Ishikawa (cell line): ENCODE measurements at regions not wholly inside any gene's neighbourhood (a gene's known extent, or its start where the extent isn't known, plus 50 kb on each side); places are given as distances from the start of the nearest gene placed in this dataset.

ENCODE experiments used
- CEBPB ChIP-seq: IDR thresholded peaks from 2 replicates; pipeline ENCODE4 v1.6.1; 2012
- EP300 ChIP-seq: IDR thresholded peaks from 2 replicates; pipeline ENCODE4 v1.6.1; 2012; ENCODE audit warnings: borderline replicate concordance
- FOXM1 ChIP-seq: IDR thresholded peaks from 2 replicates; pipeline ENCODE4 v1.6.1; 2012; ENCODE audit warnings: low read depth, borderline replicate concordance
- TAF1 ChIP-seq: IDR thresholded peaks from 2 replicates; pipeline ENCODE4 v1.6.1; 2012; ENCODE audit warnings: low read depth, mild to moderate bottlenecking
- ZBTB7A ChIP-seq: IDR thresholded peaks from 2 replicates; pipeline ENCODE4 v1.6.1; 2012; ENCODE audit warnings: low read depth
- TF ChIP-seq, protein P1 (sequence below): IDR thresholded peaks from 2 replicates; pipeline ENCODE4 v1.6.1; 2012
- TF ChIP-seq, protein P2 (sequence below): IDR thresholded peaks from 2 replicates; pipeline ENCODE4 v1.6.1; 2012; ENCODE audit warnings: low read depth, mild to moderate bottlenecking

DNA sequence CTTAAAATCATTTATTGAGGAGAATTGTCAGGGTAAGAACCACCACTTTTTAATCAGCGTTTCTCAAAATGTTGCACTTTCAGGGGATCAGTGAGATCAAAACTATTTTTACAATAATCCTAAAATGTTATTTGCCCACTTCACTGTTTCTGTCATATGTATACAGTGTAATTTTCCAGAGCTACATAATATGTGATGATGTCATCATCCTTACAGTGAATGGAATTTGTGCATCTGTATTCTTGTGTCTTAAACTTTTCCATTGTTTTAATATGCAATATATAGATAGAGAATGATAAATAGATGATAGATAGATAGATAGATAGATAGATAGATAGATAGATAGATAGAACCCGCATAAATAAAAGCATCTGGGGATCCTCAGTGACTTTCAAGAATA, 518.0 kb downstream of the ADCYAP1 start:
- TF ChIP-seq, protein P1, sequence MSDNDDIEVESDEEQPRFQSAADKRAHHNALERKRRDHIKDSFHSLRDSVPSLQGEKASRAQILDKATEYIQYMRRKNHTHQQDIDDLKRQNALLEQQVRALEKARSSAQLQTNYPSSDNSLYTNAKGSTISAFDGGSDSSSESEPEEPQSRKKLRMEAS = no peak
- TF ChIP-seq CEBPB (no peak), EP300 (no peak), TAF1 (no peak), FOXM1 (no peak), ZBTB7A (no peak)
- TF ChIP-seq, protein P2, sequence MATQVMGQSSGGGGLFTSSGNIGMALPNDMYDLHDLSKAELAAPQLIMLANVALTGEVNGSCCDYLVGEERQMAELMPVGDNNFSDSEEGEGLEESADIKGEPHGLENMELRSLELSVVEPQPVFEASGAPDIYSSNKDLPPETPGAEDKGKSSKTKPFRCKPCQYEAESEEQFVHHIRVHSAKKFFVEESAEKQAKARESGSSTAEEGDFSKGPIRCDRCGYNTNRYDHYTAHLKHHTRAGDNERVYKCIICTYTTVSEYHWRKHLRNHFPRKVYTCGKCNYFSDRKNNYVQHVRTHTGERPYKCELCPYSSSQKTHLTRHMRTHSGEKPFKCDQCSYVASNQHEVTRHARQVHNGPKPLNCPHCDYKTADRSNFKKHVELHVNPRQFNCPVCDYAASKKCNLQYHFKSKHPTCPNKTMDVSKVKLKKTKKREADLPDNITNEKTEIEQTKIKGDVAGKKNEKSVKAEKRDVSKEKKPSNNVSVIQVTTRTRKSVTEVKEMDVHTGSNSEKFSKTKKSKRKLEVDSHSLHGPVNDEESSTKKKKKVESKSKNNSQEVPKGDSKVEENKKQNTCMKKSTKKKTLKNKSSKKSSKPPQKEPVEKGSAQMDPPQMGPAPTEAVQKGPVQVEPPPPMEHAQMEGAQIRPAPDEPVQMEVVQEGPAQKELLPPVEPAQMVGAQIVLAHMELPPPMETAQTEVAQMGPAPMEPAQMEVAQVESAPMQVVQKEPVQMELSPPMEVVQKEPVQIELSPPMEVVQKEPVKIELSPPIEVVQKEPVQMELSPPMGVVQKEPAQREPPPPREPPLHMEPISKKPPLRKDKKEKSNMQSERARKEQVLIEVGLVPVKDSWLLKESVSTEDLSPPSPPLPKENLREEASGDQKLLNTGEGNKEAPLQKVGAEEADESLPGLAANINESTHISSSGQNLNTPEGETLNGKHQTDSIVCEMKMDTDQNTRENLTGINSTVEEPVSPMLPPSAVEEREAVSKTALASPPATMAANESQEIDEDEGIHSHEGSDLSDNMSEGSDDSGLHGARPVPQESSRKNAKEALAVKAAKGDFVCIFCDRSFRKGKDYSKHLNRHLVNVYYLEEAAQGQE = no peak
